ENCODE measurements at regions not wholly inside any gene's neighbourhood (a gene's known extent, or its start where the extent isn't known, plus 50 kb on each side); places are given as distances from the start of the nearest gene placed in this dataset.
"Not testable (repeated sequence)": the region's sequence is repeated elsewhere in the genome, so short reads cannot be mapped to it uniquely, and the experiment has no call there.

DNA sequence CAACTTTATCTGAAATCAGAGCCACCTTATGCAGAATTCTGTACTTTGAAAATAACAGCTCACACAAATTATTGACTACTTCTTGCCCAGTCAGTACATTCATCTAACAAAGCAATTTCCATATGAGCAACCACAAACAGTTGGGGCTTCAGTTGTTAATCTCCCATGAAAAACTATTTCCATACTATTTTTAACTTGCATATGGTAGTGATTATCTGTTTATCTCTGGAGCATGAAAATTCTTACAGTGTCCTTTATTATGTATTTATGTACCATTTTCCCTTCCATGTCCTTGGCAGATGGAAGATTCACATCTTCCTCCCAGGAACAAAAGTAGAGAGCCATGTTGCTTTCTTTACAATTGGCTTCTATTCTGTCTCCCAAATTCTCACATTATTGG is 285.7 kb downstream of the CRPPA start:
- DNase-seq, result no peak

DNA sequence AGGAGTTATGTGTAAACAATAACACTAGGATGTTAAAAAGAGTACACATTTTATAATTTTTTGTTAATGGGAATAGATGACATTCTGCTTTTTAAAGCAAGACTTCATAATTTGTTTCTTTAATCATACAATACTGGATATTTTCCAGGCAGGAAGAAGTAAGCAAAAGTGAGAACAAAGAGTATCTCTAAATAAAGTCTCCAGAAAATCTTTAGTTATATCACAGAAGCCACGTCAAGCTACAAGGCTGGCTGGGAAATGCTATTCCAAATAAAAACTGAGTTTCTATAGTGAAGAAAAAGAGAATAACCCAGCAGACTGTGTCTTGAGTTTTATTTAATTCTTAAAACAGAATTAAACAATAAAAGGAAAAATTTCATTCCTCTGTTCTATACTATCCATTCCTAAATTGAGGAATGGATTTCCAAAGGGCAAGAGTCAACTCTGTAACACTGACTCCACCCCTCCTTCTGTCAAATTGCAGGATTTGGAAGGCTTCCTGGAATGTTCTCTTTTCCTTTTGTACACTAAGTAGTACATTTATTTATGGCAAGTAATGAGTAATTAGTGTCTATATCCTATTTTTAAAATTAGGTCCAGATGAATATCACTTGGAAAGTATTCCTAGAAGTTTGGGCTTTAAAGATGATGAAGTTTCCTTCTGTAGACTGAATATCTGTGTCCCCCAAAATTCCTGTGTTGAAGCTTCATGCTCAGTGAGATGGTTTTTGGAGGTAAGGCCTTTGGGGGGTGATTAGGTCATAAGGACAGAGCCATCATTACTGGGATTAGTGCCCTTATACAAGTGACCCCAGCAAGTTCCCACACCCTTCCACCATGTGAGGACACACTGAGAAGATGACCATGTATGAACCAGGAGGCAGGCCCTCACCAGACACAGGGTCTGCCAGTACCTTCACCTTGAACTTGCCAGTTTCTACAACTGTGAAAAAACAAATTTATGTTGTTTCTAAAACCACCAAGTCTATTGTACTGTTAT is 290.9 kb downstream of the CRPPA start:
- DNase-seq, result no peak

DNA sequence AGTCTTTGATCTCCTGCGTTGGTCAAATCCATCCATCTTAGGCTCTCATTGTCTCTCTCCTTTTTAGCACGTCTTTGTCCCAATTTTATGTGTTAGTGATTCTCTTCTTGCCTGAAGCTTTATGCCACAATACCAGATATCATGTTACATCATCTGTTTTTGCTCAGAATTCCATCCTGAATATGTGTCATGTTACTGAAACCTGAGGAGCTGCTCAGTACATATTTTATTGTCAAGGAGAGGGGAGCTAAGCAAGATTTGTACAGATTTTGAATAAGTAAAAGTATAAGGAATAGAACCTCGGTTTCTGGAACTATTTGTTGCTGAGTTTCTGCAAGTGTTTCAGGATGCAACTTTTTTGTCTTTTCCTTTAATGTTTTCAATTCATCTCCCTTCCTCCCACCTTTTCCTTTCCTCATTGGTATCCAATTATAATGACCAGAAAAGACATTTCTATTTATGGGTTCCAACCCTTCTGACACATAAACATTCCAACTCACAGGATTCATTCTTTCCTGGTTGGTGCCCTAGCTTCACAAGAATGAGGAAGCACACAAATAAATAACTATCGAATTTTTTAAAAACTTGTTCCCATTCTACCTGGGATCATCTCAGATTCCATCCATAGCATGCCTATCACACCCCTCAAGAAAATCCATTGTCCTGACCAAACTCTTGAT is 291.8 kb downstream of the CRPPA start:
- no peak for DNase-seq

DNA sequence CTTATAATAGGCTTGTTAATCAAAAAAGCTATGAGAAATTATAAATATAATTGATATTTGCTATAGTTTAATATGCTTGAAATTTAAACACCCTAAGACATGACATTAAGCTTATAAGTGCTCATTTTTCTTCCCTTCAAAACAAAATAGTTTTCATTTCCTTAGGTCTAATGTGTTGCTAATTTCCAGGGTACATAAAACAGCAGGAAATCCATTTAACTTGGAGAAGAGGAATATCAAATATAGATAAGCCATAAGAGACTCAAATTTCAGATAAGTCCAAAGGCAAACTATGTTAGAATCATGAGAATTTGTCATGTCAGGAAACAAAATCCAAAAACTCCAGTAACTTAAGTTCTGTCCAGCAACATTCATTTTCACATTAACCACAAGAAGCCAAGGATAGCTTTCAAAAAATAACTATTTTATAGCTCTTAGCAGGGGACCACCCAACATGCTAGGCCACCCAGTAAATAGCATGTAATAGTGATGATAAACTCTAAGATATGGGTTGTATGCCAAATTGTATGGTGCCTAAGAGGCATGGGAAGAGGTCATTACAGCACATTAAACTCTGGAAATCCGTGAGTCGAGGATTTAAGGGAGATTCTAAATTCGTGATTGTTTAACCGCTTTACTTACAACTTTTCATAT is 298.1 kb downstream of the CRPPA start:
- DNase-seq, result no peak

DNA sequence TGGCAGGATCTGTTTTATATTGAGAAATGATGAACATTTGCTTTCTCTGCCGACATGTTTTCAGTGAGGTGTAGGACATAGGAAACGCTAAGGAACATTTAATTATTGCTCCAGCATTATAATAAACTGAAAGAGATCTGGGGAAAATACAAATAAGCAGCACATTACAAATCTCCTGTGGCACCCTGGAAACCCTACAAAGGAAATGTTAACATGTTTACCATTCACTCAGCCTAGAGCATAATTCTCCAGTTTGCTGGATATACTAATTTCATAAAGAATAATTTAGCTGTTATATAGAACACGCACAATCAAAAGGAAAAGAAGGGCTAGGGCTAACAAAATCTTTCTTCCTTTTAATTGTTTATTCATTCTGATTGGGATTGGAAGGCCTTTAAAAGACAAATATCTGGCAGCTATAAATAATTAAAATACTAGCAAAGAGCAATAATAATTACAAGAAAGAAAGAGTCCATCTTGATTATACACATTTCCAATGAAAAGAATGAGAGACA is 299.4 kb downstream of the CRPPA start:
- DNase-seq, result no peak

DNA sequence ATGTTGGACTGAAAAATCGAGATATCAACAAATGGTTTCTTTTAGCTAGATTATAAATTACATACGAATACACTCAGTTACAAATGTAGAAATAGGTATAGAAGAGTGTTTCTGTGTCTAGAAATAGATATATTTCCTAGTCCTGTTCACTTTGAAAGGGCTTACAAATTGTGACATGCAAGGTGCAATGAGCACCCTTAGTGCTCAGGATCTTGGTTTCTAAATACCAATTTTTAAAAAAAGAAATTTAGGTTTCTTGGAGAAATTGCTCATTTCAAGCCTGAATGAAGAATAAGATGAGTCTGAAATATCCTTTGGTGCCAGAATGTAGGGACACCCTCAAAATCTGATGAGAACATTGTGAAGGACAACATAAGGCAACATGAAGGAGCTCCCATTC is 306.0 kb downstream of the CRPPA start:
- no peak for DNase-seq

DNA sequence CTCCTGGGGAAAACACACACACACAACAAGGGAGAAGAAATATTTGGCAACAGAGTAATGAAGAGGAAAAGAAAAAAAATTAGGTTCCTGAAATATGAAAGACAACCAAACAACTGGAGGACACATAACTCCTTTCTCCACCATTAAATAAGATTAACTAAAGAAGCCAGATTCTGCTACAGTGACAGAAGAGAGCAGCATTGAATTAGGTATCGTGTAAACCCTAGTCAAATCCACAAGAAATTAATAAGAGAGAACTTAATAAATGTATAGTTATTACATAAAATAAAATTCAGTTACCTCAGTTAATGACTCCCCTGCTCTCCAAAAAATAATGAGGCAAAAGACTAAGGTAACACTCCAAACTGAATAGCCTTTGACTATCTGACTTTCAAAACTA is 306.7 kb downstream of the CRPPA start:
- no peak for DNase-seq

DNA sequence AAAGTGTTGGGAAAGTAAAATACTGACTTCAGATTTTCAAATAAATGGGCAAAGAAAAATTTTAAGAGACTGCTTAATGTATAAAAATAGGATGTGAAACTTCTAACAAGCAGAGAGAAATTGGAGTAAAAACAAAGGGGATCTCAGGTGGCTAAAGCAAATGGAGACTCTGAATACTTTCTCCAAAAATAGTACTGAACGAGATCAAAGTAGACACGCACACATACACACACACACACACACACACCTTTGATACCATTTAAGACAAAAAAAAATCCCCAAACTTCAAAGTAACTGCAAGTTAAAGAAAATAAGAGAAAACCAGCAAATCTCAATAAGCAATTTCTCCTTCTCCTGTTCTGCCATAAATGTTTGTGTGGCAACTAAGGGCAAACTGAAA is 307.3 kb downstream of the CRPPA start:
- DNase-seq, result no peak

DNA sequence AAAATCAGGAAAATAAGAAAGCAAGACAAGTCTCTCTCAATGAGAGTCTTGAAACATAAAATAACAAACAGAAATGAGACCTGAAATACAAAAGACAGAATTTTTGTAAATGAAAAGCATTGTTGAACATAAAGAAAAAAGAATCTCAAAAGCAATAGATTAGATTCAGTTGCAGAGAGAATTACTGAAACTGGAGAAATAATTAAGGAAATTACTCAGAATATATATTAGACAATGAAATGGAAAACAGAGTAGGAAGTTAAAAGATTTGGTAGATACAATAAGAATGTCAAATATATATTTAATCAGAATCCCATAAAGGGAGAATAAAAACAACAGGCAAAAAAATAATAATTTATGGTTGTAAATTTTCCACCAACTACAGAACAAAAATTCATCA is 308.3 kb downstream of the CRPPA start:
- DNase-seq, result no peak

DNA sequence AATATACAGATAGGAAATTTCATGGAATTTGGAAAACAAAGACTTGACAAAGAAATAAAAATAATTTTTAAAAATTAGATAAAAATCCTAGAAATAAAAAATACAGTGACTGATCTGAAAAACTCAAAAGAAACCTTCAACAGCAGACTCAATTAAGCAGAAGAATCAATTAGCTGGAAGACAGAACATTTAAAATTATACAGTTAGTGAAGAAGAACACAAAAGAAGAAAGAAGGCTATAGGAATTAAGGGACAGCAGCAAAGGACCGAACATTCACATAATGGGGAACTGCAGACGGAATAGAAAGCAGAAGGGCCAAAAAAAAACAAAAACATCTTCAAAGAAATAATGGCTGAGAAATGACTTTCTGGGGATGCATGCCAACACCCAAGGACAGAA is 314.5 kb downstream of the CRPPA start:
- no peak for DNase-seq

DNA sequence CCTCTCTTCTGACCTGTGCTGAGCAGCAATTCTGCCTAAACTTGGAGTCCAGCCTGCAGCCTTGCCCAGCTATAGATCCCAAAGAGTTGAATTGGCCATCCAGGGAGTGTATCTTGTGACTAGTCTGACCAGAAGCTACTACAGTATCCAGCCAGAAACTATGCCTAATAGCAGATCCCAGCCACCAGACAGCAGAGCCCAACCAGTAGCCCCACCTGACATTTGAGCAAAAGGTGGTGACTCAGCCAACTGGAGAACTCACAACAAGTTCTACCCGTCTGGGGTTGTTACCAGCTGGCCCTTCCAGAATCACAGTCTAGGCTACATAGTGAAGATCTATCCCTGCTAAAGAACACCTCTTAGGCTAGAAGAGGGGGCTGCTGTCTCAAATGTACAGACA is 315.0 kb downstream of the CRPPA start:
- no peak for DNase-seq

DNA sequence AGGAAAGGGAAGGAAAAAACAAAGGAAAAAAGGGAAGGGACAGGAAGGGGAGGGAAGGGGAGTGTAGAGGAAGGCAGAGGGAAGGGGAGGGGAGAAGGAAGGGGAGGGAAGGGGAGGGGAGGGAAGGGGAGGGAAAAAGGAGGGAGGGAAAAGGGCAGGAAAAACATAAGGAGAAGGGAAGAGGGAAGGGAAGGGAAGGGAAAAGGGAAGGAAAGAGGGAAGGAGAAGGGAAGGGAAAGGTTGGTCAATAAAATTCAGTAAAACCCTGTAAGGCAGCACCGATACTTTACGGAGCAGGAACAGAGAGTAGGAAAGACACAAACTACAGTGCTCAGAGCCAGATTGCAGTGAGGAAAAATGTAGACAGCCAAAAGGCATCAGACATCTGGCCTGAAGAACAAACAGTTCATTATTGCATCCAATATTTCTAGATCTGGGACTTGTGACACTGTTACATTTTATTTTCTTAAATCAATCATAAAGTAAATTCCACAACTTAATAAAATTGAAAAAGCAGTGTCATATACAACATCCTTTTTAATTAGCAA is 322.0 kb downstream of the CRPPA start:
- DNase-seq, result no peak

DNA sequence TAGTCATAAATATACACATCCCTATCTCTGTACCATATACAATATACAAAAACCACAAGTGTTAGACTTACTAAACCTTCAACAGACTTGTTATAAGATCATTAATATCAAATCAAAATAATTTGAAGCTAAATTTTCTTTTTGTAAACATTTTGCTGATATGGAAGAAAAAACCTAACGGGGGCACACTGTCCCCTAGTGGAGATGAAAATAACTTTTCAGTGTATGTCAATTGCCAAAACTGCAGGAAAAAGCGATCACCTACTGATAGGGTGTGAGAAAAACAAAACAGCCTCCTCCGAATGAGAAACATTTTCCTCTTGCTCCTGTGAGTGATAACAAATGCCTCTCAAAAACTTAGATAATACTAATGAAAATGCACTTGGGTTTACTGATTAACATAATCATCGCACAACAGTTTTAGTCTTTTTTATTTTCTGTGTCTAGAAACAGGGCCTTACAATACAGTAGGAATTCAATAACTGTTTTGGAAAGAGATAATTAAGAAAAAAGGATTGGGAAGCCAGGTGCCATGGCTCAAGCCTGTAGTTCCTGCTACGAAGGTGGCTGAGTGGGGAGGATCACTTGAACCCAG is 322.7 kb downstream of the CRPPA start:
- no peak for DNase-seq

DNA sequence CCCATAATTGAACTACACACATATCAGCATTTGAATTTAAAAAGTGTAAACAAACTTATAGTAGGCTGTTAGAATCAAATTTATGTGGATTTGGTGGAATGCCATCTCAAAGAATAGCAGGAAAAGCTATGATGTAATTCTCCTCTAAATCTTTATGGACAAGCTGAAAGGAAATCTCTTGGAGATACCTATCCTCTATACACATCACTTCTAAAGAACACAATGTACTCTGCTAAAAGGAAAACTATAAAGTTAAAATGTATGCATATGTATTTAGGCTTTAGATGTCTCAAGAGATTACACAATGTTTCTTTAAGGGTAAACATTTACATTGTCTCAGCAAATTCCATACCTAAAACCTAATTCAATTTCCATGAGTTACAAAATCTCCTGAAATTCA is 323.3 kb downstream of the CRPPA start:
- DNase-seq, result no peak

DNA sequence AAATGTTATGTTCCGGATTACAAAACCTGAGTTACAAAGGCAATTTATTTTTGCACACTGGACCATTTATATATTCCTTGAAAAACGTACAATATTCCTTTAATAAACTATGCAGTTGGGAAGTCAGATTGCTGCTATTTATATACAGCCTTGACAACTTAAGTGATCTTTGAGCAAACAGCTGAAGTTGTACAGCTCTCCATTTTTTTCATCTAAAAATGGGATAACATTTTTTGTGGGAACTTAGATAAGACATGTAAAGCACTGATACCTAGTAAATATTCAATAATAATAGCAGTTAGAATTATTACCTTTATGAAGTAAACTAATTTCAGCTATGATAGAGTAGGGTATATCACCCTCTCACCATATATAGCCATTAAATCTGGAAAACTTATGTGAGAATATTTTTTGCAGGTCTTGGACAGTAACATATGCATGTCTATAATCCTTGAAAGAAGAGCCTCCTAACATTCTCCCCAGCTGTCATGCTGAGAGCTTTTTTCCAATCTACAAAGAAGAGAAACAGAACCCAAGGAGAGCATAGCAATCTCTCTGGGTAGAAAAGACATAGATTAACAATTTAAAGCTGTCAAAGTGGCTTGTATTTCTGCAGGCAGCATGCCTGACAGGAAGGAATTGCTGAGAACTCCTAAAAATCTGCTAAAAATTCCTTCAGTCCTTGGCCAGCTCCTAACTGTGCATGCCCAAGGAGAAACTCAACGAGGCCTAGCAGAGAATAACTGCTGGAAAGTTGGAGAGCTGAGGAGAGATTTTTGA is 326.0 kb downstream of the CRPPA start:
- DNase-seq, result no peak

DNA sequence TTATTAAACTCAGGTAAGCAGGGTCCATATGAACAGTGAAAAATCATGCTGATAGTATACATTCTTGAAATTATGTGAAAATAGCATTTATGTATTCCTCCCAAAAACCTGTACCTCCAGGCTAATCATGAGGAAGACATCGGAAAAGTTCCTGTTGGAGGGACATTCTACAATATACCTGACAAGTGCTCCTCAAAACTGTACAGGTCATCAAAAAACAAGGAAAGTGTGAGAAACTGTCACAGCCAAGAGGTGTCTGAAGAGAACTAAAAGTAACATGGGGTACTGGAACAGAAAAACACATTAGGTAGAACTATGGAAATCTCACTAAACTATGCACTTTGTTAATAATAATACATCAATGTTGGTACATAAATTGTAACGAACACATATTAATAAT is 326.7 kb downstream of the CRPPA start:
- no peak for DNase-seq

DNA sequence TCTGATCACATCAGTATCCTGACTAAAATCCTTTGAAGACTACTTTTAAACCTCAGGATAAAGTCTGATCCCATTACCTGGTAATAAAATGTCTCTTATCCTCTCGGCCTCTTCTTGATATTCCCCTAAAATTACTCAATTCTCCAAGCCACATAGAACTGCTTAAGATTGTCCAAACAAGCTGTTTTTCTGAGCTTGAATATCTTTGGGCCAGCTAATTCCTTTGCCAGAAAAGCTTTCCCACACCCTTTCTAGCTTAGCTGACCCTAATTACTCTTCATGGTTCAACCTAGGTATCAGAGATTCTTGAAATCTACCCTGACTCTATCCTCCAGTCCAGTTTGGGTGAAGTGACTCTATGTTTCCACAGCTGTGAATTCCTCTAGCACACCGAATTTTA is 328.6 kb downstream of the CRPPA start:
- DNase-seq, result no peak

DNA sequence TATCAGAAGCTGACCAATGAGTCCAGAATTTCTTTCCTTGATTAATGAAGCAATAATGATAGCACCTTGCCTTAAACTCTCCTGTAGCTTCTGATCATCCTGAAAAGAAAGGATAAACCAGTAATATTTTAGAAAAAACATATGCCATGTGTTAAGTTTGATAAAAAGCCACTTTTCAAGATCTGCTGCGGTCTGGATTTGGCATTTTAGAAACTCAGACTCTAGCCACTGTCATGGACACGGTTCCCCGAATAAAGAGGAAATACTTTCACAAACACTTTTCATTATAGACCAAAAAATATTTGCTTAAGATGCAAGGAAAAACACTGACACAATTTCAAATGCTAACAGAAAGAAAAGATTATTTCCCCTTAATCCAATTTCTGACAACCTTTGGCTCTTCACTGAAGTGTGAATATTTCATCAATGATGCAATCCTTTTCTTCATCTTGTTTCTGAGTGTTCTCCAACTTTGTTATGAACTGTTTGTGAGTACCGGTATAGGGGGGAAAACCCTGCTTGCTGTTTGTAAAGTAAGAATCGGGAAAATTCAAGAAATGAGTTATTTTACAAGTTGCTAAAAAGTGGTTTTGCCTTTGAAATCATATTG is 329.5 kb downstream of the CRPPA start:
- no peak for DNase-seq

DNA sequence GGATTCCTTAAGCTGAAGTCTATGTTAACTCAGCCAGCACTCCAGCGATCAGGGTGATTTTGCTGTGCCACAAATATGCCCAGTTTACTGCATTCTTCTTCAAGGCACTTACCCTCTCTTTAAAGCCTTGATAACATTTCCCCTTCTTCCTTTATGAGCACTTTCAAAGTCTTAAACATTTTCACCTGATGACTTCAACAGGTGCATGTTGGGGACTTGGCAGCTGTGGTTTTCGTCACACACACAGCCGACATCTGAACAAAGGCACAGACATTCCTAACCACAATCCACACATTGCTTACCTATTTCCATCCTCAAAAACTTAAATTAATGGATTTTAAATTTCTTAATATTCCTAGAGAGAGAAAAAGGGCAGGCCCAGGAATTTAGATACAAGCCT is 331.5 kb downstream of the CRPPA start:
- no peak for DNase-seq

DNA sequence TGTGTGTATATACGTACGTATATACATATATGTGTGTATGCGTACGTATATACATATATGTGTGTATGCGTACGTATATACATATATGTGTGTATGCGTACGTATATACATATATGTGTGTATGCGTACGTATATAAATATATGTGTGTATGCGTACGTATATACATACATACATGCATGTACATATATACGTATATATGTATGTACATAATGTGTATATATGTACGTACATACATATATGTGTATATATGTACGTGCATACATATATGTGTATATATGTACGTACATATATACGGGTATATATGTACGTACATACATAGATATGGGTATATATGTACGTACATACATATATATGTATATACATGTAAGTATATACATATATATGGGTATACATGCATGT is 332.1 kb downstream of the CRPPA start:
- DNase-seq, result no peak

DNA sequence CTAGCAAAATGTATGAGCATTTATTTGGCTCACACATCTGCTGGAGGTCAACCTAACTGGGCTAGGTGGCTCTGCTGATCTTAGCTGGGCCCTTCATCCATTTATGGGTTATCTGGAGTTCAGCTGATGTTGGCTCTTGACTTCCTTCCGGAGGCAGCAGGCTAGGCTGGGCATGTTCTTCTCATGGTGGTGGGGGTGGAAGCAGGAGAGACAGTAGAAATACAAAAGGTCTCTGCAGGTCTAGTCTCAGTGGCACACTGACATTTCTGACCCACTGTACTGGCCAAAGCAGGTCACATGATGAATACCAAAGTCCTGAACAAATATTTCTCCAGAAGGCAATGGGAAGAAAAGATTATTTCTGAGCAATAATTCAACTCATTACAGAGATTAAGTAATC is 334.6 kb downstream of the CRPPA start:
- DNase-seq, result no peak

DNA sequence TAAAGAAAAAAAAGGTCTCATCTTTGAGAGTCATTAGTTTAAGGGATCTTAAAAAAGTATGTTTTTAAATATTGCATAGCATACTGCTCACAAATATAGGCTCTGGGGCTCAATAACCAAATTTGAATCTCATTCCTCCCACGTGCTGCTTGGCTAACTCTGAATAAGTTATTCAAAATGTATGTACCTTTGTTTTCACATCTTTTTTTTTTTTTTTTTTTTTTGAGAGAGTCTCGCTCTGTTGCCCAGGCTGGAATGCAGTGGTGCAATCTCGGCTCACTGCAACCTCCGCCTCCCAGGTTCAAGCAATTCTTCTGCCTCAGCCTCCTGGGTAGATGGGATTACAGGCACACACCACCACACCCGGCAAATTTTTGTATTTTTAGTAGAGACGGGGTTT is 335.6 kb downstream of the CRPPA start:
- DNase-seq, result not testable (repeated sequence)

Data from stimulated activated naive CD4-positive, alpha-beta T cell treated with Interleukin-2 at 50 U/mL for 16 hours (primary cell).